PFSK-1 (cell line): ENCODE measurements at regions not wholly inside any gene's neighbourhood (a gene's known extent, or its start where the extent isn't known, plus 50 kb on each side); places are given as distances from the start of the nearest gene placed in this dataset.

ENCODE experiments used
- FOXP2 ChIP-seq: optimal IDR thresholded peaks from 2 replicates; pipeline ENCODE3; 2011; ENCODE audit warnings: borderline replicate concordance, control low read depth, inconsistent platforms; ENCODE audit not compliant: insufficient read depth; ENCODE audit errors: extremely low read length, extremely low read depth
- POLR2AphosphoS5 ChIP-seq: IDR thresholded peaks from 2 replicates; pipeline ENCODE4 v1.6.1; 2012; ENCODE audit warnings: low read depth, mild to moderate bottlenecking, control low read depth, low read length, moderate library complexity
- REST ChIP-seq, 2 experiments: IDR thresholded peaks; 2 replicates each; pipeline versions ENCODE4 v1.6.1 to v1.8.0; 2011 to 2012; ENCODE audit warnings: low read depth in 2 of 2, low read length in 2 of 2, control low read depth in 1 of 2, inconsistent platforms in 1 of 2, mild to moderate bottlenecking in 1 of 2, moderate library complexity in 1 of 2; ENCODE audit not compliant: insufficient read depth in 1 of 2
- SIN3A ChIP-seq: IDR thresholded peaks from 2 replicates; pipeline ENCODE4 v1.6.1; 2012; ENCODE audit warnings: mild to moderate bottlenecking, low read length, moderate library complexity, borderline replicate concordance; ENCODE audit not compliant: insufficient read depth
- TAF1 ChIP-seq: IDR thresholded peaks from 2 replicates; pipeline ENCODE4 v1.6.1; 2012; ENCODE audit warnings: low read length, control low read depth, borderline replicate concordance; ENCODE audit not compliant: insufficient read depth

DNA sequence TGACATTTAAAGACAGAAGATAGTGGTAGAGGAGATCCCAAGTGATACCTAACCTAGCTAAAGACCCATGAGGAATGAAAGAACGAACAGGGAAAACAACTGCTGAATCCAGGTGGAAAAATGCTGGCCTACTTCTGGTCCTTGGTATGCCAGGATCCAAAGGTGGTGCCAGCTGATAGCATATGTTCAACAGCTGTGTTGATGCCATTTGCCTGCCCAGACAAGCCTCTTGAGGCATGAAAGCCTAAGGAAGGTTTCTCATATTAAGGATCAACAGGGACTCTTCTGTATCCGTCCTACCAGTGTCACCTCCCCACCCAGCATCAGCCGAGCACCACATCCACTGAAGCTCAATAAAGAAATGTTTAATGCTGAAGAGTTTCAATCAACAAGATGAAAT lies 225.7 kb upstream of the DMRT1 start:
- TF ChIP-seq TAF1 (no peak), FOXP2 (no peak), SIN3A (no peak)

GRCh38 chr9:616694-617093 lies 224.8 kb upstream of the DMRT1 start:
- TF ChIP-seq TAF1 (no peak), POLR2AphosphoS5 (no peak), SIN3A (no peak), FOXP2 (no peak)

DNA sequence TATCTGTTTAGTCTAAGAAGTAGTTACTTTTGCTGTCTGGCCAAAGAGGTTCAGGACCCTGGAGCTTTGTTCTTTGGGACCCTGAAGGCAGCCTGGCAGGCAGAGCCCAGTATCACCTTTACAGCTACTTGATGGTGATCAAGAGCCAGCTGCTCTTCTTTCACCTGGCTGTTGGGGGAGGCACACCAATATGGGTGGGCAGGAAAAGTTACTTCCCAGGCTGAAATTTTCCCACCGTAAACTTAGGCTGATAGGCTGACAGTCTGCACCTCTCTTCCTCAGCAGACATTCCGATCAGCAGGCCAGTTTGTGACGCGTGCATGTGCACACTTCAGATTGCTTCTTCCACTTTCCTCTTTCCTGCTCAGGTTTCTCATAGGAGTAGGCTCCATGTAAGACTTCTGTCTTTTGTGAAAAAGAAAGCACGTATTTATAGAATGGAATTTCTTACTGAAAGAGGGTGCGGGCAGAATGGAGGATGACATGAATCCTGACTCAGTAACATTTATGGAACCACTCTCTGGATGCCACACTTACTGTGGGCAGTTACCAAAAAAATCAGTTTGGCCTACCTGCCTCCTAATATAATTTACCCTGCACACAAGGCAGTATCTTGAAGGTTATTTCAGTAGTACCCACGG lies 223.9 kb upstream of the DMRT1 start:
- TF ChIP-seq FOXP2 (no peak), TAF1 (no peak), POLR2AphosphoS5 (no peak), SIN3A (no peak), REST (IDR thresholded peaks at IDR 0.05; ENCODE audit: insufficient read depth in 1 of 2, low read depth in 2 of 2, low read length in 2 of 2) (no peak)

DNA sequence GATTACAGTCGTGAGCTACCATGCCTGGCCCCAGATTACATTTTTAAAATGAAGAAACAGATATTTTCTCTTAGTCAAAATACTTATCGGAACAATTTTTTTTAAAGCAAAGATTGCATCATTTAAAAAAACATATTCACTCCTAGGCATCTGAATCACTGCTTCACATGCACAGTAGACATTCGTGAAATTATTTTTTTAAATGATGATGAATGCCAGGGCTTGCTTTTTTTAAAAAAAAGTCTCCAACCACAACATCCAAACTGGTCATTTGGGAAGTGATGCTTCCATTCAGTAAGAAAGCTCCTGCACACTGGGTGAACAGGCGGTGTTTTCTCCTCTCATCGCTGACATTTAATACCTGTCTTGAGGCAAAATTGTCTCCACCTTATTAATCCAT lies 223.0 kb upstream of the DMRT1 start:
- TF ChIP-seq REST (IDR thresholded peaks at IDR 0.05; ENCODE audit: insufficient read depth in 1 of 2, low read depth in 2 of 2, low read length in 2 of 2) (no peak), SIN3A (no peak), TAF1 (no peak), FOXP2 (no peak), POLR2AphosphoS5 (no peak)

GRCh38 chr9:621201-621855 lies 220.2 kb upstream of the DMRT1 start:
- TF ChIP-seq SIN3A (no peak), TAF1 (no peak), FOXP2 (no peak)

DNA sequence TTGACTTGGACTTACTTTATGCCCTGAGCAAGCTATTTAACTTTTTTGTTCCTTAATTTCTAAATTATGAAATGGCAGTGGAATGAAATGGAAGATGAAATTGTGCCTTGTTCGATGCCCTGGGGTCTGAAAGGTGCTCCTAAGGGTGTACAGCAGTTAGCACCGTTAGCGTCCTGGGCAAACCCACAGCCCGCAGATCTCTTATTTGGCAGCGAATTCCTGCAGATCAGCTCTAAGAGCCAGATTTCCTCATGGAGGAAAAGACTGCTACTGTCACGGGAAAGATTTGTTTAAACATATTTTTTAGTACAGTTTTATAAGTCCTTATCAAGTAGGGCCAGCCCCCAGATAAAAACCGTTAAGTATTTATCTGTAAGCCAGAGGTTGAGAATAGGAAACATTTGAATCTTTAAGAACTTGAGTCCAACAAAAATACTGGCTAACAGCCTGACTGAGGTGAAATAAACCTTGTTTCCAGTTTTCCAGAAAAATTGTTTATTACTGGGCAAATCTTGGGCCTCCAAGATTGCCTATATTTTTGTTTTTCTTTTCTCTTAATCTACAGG lies 216.5 kb upstream of the DMRT1 start:
- TF ChIP-seq FOXP2 (no peak), POLR2AphosphoS5 (no peak), TAF1 (no peak), REST (IDR thresholded peaks at IDR 0.05; ENCODE audit: insufficient read depth in 1 of 2, low read depth in 2 of 2, low read length in 2 of 2) (no peak), SIN3A (no peak)

GRCh38 chr9:625613-626012 lies 215.9 kb upstream of the DMRT1 start:
- TF ChIP-seq POLR2AphosphoS5 (no peak), SIN3A (no peak), REST (IDR thresholded peaks at IDR 0.05; ENCODE audit: insufficient read depth in 1 of 2, low read depth in 2 of 2, low read length in 2 of 2) (no peak), FOXP2 (no peak), TAF1 (no peak)
